ENCODE measurements at regions not wholly inside any gene's neighbourhood (a gene's known extent, or its start where the extent isn't known, plus 50 kb on each side); places are given as distances from the start of the nearest gene placed in this dataset.

DNA sequence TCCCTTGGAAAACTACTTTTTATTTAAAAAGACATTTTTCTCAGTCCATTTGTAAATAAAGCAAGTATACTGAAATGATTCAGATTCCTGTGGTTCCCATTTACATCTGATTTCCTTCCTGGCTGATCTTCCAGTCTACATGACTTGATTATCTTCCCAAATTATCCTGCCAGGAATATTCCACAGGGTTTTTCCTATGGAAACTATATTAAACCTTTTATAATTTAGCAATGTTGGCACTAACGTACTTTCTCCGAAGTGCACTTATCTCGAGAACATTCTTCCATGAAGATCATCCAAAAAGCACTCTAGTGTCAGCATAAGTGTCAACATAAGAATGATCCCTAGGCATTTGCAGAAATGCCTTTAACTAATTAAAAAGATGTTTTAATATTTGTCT, 347.7 kb upstream of the KIF2B start:
- no peaks in the 10 kb centered on the region for H3K27me3 ChIP-seq (ENCODE audit: low read depth, low read length)
- no peaks in the 10 kb centered on the region for H3K36me3 ChIP-seq (replicated peaks; ENCODE audit: low read depth, low read length)
- no peaks in the 10 kb centered on the region for H3K9me3 ChIP-seq (ENCODE audit: insufficient read depth, low read length)
- TF ChIP-seq CTCF (IDR thresholded peaks at IDR 0.05; ENCODE audit: low read depth, low read length) (no peak), EZH2phosphoT487 (IDR thresholded peaks at IDR 0.05; ENCODE audit: low read depth) (no peak)
- H3K79me2 ChIP-seq (ENCODE audit: low read length) = no peaks in the 10 kb centered on the region
- no peak overlapping the region for H3K4me2 ChIP-seq (ENCODE audit: low read length)
- H2AFZ ChIP-seq (ENCODE audit: low read depth, low read length) = no peak overlapping the region
- no peaks in the 10 kb centered on the region for H4K20me1 ChIP-seq (ENCODE audit: insufficient read depth, low read length)
- no peak overlapping the region for H3K27ac ChIP-seq (ENCODE audit: low read length)
- no peak overlapping the region for H3K4me3 ChIP-seq (ENCODE audit: low read length)
- H3K4me1 ChIP-seq (ENCODE audit: low read length) = no peaks in the 10 kb centered on the region
- no peak overlapping the region for H3K9ac ChIP-seq (ENCODE audit: low read length)

- no peaks in the 10 kb centered on the region for H3K36me3 ChIP-seq (replicated peaks; ENCODE audit: low read depth, low read length)
These were observed 350.1 kb upstream of the KIF2B start for GRCh38 chr17:53472586-53472985.

DNA sequence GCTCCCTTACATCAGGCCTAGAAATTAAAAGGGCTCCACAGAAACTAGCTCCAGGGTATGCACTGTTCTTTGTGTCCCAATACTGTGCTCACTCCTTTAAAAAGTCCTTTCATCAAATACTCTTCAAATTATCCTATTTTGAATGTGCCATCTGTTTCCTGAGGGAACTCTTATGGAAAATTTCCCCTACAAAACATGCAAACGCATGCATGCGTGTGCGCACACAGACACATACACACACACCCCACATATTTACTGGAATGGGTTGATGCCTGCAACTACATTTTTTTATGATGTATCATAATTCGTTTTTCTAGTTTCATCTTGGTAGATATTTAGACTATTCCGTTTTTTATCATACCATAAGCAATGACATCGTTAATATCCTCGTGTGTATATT, 351.2 kb upstream of the KIF2B start:
- TF ChIP-seq EZH2phosphoT487 (IDR thresholded peaks at IDR 0.05; ENCODE audit: low read depth) (no peak), CTCF (IDR thresholded peaks at IDR 0.05; ENCODE audit: low read depth, low read length) (no peak)
- Histone ChIP-seq H2AFZ (ENCODE audit: low read depth, low read length) (no peak overlapping the region), H3K4me1 (ENCODE audit: low read length) (no peaks in the 10 kb centered on the region), H3K4me3 (ENCODE audit: low read length) (no peak overlapping the region), H3K36me3 (replicated peaks; ENCODE audit: low read depth, low read length) (no peaks in the 10 kb centered on the region), H3K79me2 (ENCODE audit: low read length) (no peaks in the 10 kb centered on the region), H3K27me3 (ENCODE audit: low read depth, low read length) (no peaks in the 10 kb centered on the region), H3K9me3 (ENCODE audit: insufficient read depth, low read length) (no peaks in the 10 kb centered on the region), H3K9ac (ENCODE audit: low read length) (no peak overlapping the region), H3K27ac (ENCODE audit: low read length) (no peak overlapping the region), H3K4me2 (ENCODE audit: low read length) (no peak overlapping the region), H4K20me1 (ENCODE audit: insufficient read depth, low read length) (no peaks in the 10 kb centered on the region)

More at GRCh38 chr17:53472586-53472985, 350.1 kb upstream of the KIF2B start:
- Histone ChIP-seq H3K4me1 (ENCODE audit: low read length) (no peaks in the 10 kb centered on the region), H2AFZ (ENCODE audit: low read depth, low read length) (no peak overlapping the region), H3K4me3 (ENCODE audit: low read length) (no peak overlapping the region), H4K20me1 (ENCODE audit: insufficient read depth, low read length) (no peaks in the 10 kb centered on the region), H3K27ac (ENCODE audit: low read length) (no peak overlapping the region), H3K27me3 (ENCODE audit: low read depth, low read length) (no peaks in the 10 kb centered on the region), H3K9me3 (ENCODE audit: insufficient read depth, low read length) (no peaks in the 10 kb centered on the region), H3K4me2 (ENCODE audit: low read length) (no peak overlapping the region), H3K9ac (ENCODE audit: low read length) (no peak overlapping the region), H3K79me2 (ENCODE audit: low read length) (no peaks in the 10 kb centered on the region)
- TF ChIP-seq CTCF (IDR thresholded peaks at IDR 0.05; ENCODE audit: low read depth, low read length) (no peak), EZH2phosphoT487 (IDR thresholded peaks at IDR 0.05; ENCODE audit: low read depth) (no peak)

DNA sequence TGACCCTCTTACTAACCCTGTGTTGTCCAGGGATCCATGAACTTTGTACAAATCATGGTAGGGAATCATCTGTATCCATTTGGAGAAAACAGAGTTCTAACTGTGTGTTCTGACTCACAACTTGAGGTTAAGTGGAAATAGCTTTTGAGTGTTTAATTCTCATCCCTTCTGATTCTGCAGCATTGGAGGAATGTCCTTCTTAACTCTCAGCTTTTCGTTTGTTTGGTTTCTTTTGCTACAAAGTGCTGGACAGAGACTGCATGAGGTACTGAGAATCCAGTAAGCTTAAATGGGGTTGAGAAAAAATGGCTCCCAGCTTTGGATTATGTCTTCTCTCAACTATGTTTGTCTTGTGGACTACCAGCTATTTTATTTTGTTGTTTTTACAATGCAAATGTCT, 352.1 kb upstream of the KIF2B start:
- Histone ChIP-seq H3K9me3 (ENCODE audit: insufficient read depth, low read length) (no peaks in the 10 kb centered on the region), H3K4me1 (ENCODE audit: low read length) (no peaks in the 10 kb centered on the region), H3K79me2 (ENCODE audit: low read length) (no peaks in the 10 kb centered on the region), H3K36me3 (replicated peaks; ENCODE audit: low read depth, low read length) (no peaks in the 10 kb centered on the region), H3K27me3 (ENCODE audit: low read depth, low read length) (no peaks in the 10 kb centered on the region), H3K4me2 (ENCODE audit: low read length) (no peak overlapping the region), H4K20me1 (ENCODE audit: insufficient read depth, low read length) (no peaks in the 10 kb centered on the region), H3K27ac (ENCODE audit: low read length) (no peak overlapping the region), H2AFZ (ENCODE audit: low read depth, low read length) (no peak overlapping the region), H3K9ac (ENCODE audit: low read length) (no peak overlapping the region), H3K4me3 (ENCODE audit: low read length) (no peak overlapping the region)
- TF ChIP-seq CTCF (IDR thresholded peaks at IDR 0.05; ENCODE audit: low read depth, low read length) (no peak), EZH2phosphoT487 (IDR thresholded peaks at IDR 0.05; ENCODE audit: low read depth) (no peak)
